ENCODE measurements at regions not wholly inside any gene's neighbourhood (a gene's known extent, or its start where the extent isn't known, plus 50 kb on each side); places are given as distances from the start of the nearest gene placed in this dataset.

- no peaks in the 10 kb centered on the region for H3K27me3 ChIP-seq (replicated peaks; ENCODE audit: insufficient read depth, low read length)
- H3K79me2 ChIP-seq (ENCODE audit: low read length) = no peaks in the 10 kb centered on the region
- no peaks in the 10 kb centered on the region for H3K36me3 ChIP-seq (replicated peaks; ENCODE audit: insufficient read depth, low read length)
- no peaks in the 10 kb centered on the region for H3F3A ChIP-seq (ENCODE audit: insufficient read depth, low read length)
- no peak overlapping the region for H3K9ac ChIP-seq (ENCODE audit: low read length)
- no peak overlapping the region for H3K27ac ChIP-seq (ENCODE audit: low read length)
- DNase-seq = no peak
- H3K4me2 ChIP-seq (ENCODE audit: low read depth, low read length) = no peak overlapping the region
- H3K9me2 ChIP-seq (replicated peaks; ENCODE audit: insufficient read depth, low read length) = no peaks in the 10 kb centered on the region
- H3K9me3 ChIP-seq (replicated peaks; ENCODE audit: insufficient read depth, low read length) = no peaks in the 10 kb centered on the region
- no peak overlapping the region for H3K4me3 ChIP-seq (ENCODE audit: low read length)
- no peaks in the 10 kb centered on the region for H3K4me1 ChIP-seq (ENCODE audit: low read length)
- H2AFZ ChIP-seq (ENCODE audit: low read length) = no peak overlapping the region
- TF ChIP-seq CTCF (IDR thresholded peaks at IDR 0.05; ENCODE audit: low read length) (no peak), EZH2phosphoT487 (IDR thresholded peaks at IDR 0.05; ENCODE audit: low read length) (no peak), EZH2 (optimal IDR thresholded peaks at IDR 0.05; ENCODE audit: low read depth, low read length) (no peak)
- no peaks in the 10 kb centered on the region for H4K20me1 ChIP-seq (ENCODE audit: insufficient read depth, low read length)
Observed at GRCh38 chr4:111510535-111510934, 634.7 kb upstream of the FAM241A start.

- no peaks in the 10 kb centered on the region for H3K4me1 ChIP-seq (ENCODE audit: low read length)
- no peak for TF ChIP-seq EZH2phosphoT487 (IDR thresholded peaks at IDR 0.05; ENCODE audit: low read length)
- TF ChIP-seq EZH2 (optimal IDR thresholded peaks at IDR 0.05; ENCODE audit: low read depth, low read length) = no peak
- no peak for TF ChIP-seq CTCF (IDR thresholded peaks at IDR 0.05; ENCODE audit: low read length)
- no peak for DNase-seq
- no peak overlapping the region for H3K9ac ChIP-seq (ENCODE audit: low read length)
- H3K27me3 ChIP-seq (replicated peaks; ENCODE audit: insufficient read depth, low read length) = no peaks in the 10 kb centered on the region
- H3K36me3 ChIP-seq (replicated peaks; ENCODE audit: insufficient read depth, low read length) = no peaks in the 10 kb centered on the region
- H3K9me3 ChIP-seq (replicated peaks; ENCODE audit: insufficient read depth, low read length) = no peaks in the 10 kb centered on the region
- H3F3A ChIP-seq (ENCODE audit: insufficient read depth, low read length) = no peaks in the 10 kb centered on the region
- H3K27ac ChIP-seq (ENCODE audit: low read length) = no peak overlapping the region
- H3K4me3 ChIP-seq (ENCODE audit: low read length) = no peak overlapping the region
- no peaks in the 10 kb centered on the region for H3K79me2 ChIP-seq (ENCODE audit: low read length)
- H4K20me1 ChIP-seq (ENCODE audit: insufficient read depth, low read length) = no peaks in the 10 kb centered on the region
- H3K9me2 ChIP-seq (replicated peaks; ENCODE audit: insufficient read depth, low read length) = no peaks in the 10 kb centered on the region
- H3K4me2 ChIP-seq (ENCODE audit: low read depth, low read length) = no peak overlapping the region
- H2AFZ ChIP-seq (ENCODE audit: low read length) = no peak overlapping the region
Observed at GRCh38 chr4:111512081-111512783, 633.0 kb upstream of the FAM241A start.

- Histone ChIP-seq H4K20me1 (ENCODE audit: insufficient read depth, low read length) (no peaks in the 10 kb centered on the region), H3K4me2 (ENCODE audit: low read depth, low read length) (no peak overlapping the region), H3K9ac (ENCODE audit: low read length) (no peak overlapping the region), H2AFZ (ENCODE audit: low read length) (no peak overlapping the region), H3K9me3 (replicated peaks; ENCODE audit: insufficient read depth, low read length) (no peaks in the 10 kb centered on the region), H3K27me3 (replicated peaks; ENCODE audit: insufficient read depth, low read length) (no peaks in the 10 kb centered on the region), H3K27ac (ENCODE audit: low read length) (no peak overlapping the region), H3K9me2 (replicated peaks; ENCODE audit: insufficient read depth, low read length) (no peaks in the 10 kb centered on the region), H3K4me3 (ENCODE audit: low read length) (no peak overlapping the region), H3K36me3 (replicated peaks; ENCODE audit: insufficient read depth, low read length) (no peaks in the 10 kb centered on the region), H3K4me1 (ENCODE audit: low read length) (no peaks in the 10 kb centered on the region), H3K79me2 (ENCODE audit: low read length) (no peaks in the 10 kb centered on the region), H3F3A (ENCODE audit: insufficient read depth, low read length) (no peaks in the 10 kb centered on the region)
- no peak for TF ChIP-seq CTCF (IDR thresholded peaks at IDR 0.05; ENCODE audit: low read length)
- no peak for TF ChIP-seq EZH2 (optimal IDR thresholded peaks at IDR 0.05; ENCODE audit: low read depth, low read length)
- TF ChIP-seq EZH2phosphoT487 (IDR thresholded peaks at IDR 0.05; ENCODE audit: low read length) = no peak
- no peak for DNase-seq
Observed at GRCh38 chr4:111519683-111520082, 625.6 kb upstream of the FAM241A start.

All from MM.1S (cell line).